GM19099 (cell line): ENCODE measurements at regions not wholly inside any gene's neighbourhood (a gene's known extent, or its start where the extent isn't known, plus 50 kb on each side); places are given as distances from the start of the nearest gene placed in this dataset.

Source experiments
- POLR2A ChIP-seq: IDR thresholded peaks from 3 replicates; pipeline ENCODE4 v1.6.1; 2011; ENCODE audit warnings: low read depth; ENCODE audit not compliant: insufficient read length; ENCODE audit errors: extremely low read depth

DNA sequence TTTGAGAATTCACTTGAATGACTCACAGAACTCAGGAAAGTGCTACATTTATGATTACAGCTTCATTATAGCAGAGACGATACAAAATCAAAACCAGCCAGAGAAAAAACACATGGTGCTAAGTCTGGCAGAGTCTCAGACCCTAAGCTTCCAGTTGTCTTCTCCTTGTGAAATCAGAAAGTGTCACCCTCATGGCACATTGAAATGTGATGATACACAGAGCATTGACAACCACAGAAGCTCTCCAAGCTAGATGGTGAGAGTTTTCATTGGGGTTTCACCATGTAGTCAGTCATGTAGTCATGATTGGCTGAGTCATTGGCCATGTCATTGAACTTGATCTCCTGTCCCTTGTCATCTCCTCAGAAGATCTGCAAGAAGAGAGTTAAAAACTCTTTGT, 526.6 kb downstream of the MRPL39 start:
- no peak for TF ChIP-seq POLR2A

DNA sequence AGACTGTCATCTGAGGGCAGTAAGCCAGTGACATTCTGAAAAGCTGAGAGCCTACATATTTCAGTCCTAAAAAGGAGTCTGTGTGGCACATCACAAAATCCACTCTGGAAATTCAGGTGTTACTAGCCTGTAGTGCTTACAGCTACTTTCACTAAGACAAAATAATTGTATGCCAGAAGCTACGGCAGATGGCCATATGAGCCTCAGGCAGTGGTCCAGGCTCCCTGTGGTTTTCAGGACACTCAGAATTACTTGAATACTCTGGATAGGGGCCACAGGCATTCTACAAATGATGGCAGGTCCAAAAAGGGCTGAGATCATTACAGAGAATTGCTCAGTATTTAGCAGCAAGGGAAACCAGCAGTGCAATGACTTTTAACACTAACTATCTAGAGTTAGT, 527.1 kb downstream of the MRPL39 start:
- no peak for TF ChIP-seq POLR2A

DNA sequence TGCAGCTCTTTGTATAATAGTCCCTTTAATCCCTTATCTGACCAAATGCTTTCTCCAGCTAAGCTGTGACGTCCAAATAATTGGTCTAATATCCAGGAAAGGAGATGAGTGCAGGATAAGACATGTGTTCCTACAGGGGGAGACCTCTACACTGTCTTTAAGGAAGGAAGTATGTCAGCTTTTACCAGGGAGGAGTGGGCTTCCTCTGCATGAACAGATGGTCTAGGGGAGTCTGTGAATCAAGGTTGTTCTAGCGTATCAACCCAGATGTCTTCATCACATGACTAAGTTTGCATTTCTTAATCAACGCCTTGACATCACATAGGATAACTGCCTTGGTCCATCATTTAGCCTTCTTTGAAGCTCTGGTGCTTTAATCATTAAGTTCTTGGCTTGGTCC, 528.2 kb downstream of the MRPL39 start:
- TF ChIP-seq POLR2A, result no peak

DNA sequence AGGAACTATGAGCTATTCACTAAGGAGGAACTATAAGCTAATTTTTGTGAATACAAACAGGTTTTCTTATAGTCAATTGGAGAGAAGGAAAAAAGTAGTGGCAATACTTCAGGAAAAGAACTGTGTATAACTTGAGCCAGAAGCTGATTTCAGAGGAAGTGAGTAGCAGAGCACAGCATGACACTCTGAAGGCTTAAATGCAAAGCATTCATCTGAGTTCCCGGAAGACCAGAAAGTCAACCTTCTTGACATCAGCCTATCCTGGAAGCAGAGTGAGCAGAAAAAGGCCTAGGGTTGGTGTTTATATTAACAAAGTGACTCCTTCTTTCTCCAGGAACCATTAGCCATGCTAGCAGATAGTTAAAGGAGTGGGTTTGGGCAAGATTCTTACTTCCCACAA, 545.2 kb downstream of the MRPL39 start:
- TF ChIP-seq POLR2A, result no peak

DNA sequence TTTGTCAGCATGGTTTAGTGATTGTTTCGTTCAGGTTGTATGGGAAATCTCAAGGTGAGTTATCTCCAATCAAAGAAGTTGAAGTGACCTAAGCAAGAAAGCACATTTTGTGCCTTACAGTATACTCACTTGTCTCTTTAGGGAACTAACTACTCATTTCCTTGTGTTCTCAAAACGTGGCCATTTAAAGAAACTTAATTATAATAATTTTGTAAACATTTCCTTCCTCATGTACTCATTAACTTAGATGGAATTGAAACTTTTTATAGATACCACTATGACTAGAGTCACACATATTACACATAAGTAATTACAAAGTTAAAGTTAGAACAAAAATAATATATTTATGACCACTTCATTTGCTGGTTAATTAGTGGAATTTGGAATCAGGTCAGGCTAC, 552.6 kb downstream of the MRPL39 start:
- no peak for TF ChIP-seq POLR2A

DNA sequence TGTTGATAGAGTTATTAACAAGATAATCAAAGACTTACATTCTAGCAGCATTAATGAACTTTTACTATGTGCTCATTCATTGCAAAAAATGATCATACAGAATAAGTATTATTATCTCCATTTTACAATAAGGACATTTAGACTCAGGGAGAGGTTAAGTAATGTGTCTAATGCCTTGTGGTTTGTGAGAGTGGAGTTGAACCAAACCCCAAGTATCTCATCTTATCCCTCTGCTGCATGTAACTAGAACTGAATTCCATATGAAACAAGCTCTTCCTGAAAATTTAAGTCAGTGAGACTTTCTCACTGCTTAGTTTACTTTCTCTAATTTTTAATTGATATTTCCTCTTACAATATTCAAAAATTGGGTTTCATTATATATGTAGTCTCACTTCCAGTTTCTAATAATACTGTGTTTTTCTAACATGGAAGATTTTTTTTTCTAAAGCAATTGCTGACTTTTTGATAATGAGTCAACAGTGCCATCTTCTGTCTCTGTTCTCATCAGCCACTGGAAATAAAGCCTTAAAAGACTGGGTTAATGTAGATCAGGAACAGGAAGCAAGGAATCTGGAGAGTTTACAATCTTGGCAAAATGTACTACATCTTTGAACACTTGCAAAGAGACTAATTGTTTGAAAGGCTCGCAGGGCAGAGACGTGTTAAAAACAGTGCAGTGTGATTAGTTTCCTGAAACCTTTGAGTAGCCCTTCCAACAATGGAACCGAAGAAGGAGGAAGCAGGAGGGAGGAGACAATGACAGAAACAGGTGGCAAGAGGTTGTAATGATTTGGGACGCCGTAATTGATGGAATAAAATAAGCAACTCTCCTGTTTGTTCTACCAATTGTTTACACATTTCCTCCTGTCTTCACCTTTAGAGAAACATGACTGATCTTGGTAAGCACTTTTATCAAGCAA, 567.6 kb downstream of the MRPL39 start:
- TF ChIP-seq POLR2A, result no peak

DNA sequence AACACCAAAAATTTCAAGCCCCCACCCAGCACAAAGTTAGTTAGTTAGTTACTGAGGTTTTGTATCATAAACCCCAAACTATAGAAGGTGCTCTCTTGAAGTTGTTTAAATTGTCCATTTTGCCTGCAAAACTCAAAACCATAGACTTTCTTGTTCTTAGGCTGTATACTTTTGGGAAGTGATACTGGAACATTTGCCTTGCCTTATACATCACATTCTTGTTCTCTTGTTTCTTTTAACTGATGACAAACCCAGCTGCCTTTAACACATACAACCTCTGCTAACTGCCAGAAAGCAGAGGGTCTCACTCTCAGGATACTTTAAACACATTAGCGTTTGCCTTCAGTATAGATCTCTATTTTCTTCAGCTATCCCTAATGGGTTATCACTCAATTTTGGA, 570.5 kb downstream of the MRPL39 start:
- TF ChIP-seq POLR2A, result no peak

DNA sequence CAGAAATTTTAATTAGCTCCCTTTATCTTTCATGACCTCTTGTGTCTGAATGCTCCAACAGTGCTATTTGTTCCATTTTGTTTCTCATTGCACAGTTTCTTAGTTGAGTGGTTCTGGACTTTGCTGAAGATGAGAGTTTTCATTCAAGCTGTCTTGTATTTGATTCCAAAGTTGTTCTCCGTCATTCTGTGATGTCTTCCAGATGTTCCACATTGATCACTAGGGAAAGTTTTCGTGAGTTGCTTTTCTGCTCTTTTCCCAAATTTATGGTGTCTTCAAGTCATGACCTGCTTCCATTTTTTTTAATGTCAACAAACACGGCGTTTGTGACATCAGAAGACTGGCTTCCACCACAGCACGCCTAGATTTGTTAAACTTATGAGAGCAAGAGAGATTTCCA, 575.5 kb downstream of the MRPL39 start:
- TF ChIP-seq POLR2A, result no peak

DNA sequence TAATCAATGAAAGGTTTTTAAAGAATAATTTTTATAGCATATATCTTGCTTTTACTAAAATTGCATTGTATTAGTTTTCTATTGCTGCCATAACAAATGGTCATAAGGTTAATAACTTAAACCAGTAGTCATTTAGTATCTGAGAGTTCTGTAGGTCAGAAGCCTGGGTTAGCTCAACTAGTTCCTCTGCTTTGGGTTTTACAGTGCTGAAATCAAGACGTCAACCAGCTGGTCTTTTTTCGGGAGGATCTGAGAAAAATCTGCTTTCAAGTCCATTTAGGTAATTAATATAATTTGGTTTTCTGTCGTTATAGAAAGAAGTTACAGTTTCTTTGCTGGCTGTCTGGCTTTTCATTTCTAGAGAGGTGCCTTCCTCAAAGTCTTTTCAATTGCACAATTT, 577.7 kb downstream of the MRPL39 start:
- no peak for TF ChIP-seq POLR2A

DNA sequence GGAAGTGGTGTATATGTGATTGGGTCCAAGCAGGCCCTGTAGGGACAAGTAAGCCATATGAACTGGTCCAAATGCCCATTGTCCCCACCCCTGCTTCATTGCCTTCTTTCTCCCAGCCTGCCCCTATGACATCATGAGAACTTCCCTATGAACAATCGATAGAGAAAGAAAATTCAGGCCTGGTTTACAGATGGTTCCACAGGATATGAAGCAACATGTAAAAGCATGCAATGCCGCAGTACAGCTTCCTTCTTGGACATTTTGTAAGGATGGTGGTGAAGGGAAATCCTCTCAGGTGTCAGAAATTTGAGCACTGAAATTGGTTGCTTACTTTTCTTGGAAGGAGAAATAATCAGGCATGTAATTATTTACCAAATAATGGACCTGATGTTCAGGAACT, 581.7 kb downstream of the MRPL39 start:
- no peak for TF ChIP-seq POLR2A

DNA sequence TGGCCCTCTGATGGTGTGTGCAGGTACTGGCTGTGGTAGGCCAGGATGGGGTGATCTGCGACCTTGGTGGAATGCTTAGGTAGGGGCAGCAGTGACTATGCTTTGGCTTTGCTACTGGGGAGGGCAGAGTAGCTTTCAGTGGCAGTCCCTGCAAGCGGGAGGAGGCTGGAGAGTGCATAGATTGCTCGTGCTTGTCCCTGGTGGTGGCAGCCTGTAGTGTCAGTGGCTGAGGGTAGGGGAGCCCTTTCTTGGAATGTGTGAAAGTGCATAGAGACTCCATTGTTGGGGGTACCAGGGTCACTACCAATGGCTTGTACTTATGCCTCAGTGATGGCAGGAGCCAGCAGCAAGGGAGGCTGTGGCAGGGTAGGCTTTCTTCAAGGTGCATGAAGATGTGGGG, 582.6 kb downstream of the MRPL39 start:
- TF ChIP-seq POLR2A, result no peak

DNA sequence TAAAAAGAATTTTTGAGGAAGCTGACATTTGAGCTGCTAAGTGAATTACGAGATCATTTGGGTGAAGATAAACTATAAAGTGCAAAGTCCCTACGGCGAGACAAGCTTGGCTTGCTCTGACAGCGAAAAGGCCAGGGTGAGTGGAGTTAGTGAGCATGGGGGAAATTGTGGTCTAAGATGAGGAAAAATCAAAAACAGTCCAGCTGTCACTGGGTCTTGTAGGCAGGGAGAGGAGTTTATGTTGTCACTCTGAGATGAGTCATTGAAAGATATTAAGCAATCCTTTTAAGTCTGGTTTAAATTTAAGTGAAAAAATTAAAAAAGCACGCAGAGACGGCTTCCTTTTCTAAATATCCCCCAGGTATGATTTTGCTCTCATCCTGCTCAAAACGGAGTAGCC, 601.9 kb downstream of the MRPL39 start:
- no peak for TF ChIP-seq POLR2A

DNA sequence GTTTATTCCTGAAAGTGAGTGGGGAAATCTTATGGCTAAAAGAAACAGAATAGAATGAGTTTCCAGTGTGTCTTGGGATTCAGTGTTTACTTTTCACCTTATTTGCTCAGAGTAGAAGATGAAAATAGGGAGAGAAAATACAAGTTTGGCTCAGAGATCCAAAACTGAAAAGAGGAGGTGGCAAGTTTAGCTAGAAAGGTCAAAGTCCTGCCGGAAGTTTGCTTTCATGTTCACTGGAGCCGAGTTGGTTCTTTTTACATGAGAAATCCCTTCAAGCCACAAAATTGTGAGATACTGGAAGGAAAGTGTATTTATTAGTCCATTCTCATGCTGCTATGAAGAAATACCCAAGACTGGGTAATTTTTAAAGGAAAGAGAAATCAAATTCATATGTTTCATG, 604.6 kb downstream of the MRPL39 start:
- no peak for TF ChIP-seq POLR2A

DNA sequence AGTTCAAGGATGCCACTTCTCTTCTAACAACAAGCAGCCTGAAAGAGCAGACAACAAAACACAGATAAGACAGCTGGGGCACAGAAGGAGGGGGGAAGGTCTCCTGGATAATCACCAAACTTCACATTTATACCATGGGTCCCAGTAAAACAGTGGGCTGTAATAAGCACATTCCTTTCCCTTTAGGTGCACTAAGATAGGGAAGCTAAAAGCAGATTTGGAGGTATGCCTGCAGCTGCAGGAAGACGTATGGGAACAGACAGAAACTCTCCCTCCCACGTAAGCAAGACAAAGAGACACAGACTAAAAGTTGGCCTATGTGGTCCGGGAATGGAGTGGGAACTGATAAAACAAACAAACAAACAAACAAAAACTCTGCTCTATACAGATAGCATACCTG, 612.1 kb downstream of the MRPL39 start:
- TF ChIP-seq POLR2A, result no peak

DNA sequence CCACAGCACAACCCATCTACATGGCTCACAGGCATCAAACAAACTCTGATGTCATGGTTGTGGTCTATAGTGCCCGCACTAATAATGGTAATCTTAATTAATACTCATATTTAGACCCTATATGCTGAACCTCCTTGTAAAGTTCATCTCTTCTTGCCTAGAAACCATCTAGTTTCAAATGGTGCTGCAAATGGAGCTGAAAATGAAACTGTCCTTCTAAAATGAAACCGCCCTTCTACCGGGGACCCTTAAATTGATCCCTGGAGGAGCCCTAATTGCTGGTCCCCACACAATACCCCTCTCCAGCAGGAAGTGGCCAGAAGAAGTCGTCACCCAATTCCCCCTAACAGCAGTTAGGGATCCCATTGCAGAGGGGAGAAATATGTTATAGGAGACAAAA, 612.6 kb downstream of the MRPL39 start:
- TF ChIP-seq POLR2A, result no peak

DNA sequence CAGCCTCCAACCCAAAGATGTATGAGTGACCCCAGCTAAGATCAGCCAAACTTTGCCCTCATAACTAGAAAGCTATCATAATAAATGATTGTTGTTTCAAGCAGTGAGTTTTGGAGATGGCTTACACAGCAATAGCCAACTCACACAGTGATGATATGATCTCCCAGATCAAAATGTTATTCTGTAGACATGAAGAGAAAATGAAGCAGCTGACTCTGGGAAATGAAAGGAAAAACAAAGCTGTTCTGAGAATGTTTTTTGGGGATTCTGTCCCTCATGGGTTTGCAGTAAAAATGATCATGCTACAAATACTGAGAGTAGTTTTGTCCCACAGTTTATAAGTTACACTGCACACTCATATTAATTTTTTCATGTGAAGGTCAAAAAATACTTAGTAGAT, 617.8 kb downstream of the MRPL39 start:
- TF ChIP-seq POLR2A, result no peak

DNA sequence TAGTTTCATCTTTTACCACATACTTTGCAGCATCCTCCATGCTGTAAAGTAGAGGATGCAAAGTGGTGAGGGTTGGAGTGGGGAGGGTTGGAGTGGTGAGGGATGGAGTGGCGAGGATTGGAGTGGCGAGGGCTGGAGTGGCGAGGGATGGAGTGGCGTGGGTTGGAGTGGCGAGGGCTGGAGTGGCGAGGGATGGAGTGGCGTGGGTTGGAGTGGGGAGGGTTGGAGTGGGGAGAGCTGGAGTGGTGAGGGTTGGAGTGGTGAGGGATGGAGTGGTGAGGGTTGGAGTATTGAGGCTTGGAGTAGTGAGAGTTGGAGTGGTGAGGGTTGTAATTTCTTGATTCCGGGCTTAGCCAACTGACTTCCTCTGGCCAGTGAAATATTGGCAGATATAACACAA, 618.3 kb downstream of the MRPL39 start:
- TF ChIP-seq POLR2A, result no peak

DNA sequence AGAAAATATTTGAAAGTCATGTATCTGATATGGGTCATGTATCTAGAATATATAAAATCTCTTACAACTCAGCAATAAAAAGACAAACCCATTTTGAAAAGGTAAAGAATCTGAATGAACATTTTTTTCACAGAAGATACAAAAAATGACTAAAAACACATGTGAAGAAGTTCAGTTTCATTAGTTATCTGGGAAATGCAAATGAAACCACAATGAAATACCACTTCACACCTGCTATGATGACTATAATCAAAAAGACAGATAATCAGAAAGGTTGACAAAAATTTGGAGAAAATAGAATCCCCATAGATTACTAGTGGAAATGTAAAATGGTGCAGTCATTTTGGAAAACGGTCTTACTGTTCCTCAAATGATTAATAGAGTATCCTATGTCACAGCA, 631.0 kb downstream of the MRPL39 start:
- no peak for TF ChIP-seq POLR2A

DNA sequence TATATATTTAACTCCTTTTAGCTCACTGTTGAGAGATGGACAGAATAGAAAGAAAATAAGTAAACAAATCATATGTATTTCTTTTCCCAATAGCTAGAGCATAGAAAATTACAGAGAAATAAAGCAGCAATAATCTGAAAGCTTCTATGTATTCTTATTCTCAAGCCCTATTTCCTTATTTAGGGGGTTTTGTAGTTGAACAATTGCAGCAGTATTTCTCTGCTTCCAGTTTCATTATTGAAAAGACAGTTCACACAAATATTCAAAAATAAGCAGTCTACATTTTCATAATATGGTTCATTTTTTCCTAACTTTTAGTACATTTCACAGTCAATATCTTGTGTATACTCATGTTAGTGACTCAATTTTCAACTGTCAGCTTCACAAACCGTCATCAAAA, 638.2 kb downstream of the MRPL39 start:
- no peak for TF ChIP-seq POLR2A
